ENCODE measurements at regions not wholly inside any gene's neighbourhood (a gene's known extent, or its start where the extent isn't known, plus 50 kb on each side); places are given as distances from the start of the nearest gene placed in this dataset.

DNA sequence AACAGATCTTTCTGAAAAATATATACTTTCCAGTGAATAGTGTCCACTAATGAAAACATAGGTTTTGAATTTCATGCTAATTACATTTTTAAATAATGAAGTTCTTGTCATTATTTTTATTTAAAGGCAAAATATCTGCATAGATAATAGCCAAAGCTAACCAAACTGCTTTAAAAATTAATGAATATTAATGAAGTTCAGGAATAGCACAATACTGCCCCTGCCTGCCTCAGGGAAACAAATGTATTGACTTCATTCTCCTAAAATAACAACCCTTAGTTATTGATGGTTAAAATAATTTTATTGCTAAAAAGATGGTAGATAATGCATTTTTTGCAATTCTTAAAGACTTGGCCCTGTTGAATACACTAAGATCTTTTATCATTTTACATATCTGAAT, 103.6 kb upstream of the SSBP2 start:
- Histone ChIP-seq H3K36me3 (ENCODE audit: insufficient read depth, low read length) (no peaks in the 10 kb centered on the region), H3K9me2 (replicated peaks; ENCODE audit: insufficient read depth, low read length) (no peaks in the 10 kb centered on the region), H3K9me3 (ENCODE audit: low read length) (no peaks in the 10 kb centered on the region), H3K27me3 (ENCODE audit: low read length) (no peaks in the 10 kb centered on the region), H3K4me3 (ENCODE audit: low read length) (no peak overlapping the region), H3K4me2 (ENCODE audit: low read depth, low read length, poor library complexity, severe bottlenecking) (no peak overlapping the region), H3K9ac (ENCODE audit: low read length) (no peak overlapping the region), H4K20me1 (ENCODE audit: insufficient read depth, low read depth, low read length) (no peaks in the 10 kb centered on the region), H3K4me1 (ENCODE audit: low read length) (peaks cover 32% of the 10 kb centered on the region), H2AFZ (ENCODE audit: low read length) (no peak overlapping the region), H3K27ac (ENCODE audit: low read length) (no peak overlapping the region), H3K79me2 (ENCODE audit: low read length) (no peaks in the 10 kb centered on the region)
- no peak for DNase-seq

DNA sequence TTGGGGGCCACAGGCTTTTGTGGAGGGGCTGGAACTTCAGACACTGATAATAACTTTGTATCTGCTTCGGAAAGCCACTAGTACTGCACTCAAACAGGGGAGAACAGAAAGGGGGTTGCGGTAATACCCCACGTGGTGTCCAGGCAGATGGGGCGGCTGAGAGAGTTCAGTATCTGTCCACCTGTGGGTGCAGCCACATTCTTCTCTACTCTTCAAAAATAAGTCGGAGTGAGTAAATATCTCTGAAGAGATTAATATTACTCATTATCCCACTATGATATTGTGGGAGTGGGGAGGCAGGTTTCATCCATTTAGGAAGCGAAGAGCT, 102.1 kb upstream of the SSBP2 start:
- no peaks in the 10 kb centered on the region for H3K79me2 ChIP-seq (ENCODE audit: low read length)
- H4K20me1 ChIP-seq (ENCODE audit: insufficient read depth, low read depth, low read length), result no peaks in the 10 kb centered on the region
- H2AFZ ChIP-seq (ENCODE audit: low read length), result 0 out of 2 replicates have a peak overlapping the region, but pooled peaks have one; percentile 39
- peak overlapping the region; percentile 72 for H3K4me2 ChIP-seq (ENCODE audit: low read depth, low read length, poor library complexity, severe bottlenecking)
- H3K36me3 ChIP-seq (ENCODE audit: insufficient read depth, low read length), result no peaks in the 10 kb centered on the region
- peaks cover 32% of the 10 kb centered on the region for H3K4me1 ChIP-seq (ENCODE audit: low read length)
- H3K27me3 ChIP-seq (ENCODE audit: low read length), result no peaks in the 10 kb centered on the region
- peak overlapping the region; percentile 68; the same call in 1 of the 2 replicates for H3K4me3 ChIP-seq (ENCODE audit: low read length)
- H3K27ac ChIP-seq (ENCODE audit: low read length), result no peak overlapping the region
- no peak for DNase-seq
- peak overlapping the region; percentile 71 for H3K9ac ChIP-seq (ENCODE audit: low read length)
- H3K9me2 ChIP-seq (replicated peaks; ENCODE audit: insufficient read depth, low read length), result no peaks in the 10 kb centered on the region
- H3K9me3 ChIP-seq (ENCODE audit: low read length), result no peaks in the 10 kb centered on the region

DNA sequence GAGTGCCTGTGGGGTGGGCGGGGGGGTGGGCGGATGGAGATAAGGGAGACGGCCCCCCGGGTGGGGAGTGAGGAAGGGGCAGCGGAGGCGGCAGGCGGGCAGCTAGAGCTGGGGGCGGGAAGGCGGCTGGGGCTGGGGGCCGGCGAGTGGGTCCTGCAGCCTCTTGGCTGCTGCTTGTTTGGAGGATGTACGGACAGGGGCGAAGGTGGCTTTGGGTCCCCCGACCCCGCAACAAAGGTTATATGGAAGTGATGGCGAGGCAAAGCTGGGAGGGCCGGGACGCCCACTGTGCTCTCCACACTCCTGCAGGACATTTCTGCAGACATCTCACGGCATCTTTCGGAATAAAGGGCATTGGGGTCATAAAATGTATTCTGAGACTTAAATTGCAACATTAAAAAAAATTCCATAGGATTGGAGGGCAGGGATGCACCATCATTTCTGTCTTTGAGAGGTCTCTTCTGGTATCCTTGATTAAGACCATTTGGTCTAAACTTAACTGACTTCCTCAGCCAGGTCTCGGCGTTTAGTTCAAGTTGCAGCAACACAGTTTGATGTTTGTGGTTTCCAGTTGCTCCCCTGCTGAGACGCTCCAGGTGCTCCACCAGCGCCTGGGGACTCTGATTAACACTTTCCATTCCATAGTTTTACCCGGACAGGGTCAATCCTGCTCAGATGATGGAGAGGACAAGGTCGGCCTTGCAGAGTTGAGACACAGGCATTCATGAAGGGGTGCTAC, 101.6 kb upstream of the SSBP2 start:
- no peaks in the 10 kb centered on the region for H3K9me3 ChIP-seq (ENCODE audit: low read length)
- no peaks in the 10 kb centered on the region for H4K20me1 ChIP-seq (ENCODE audit: insufficient read depth, low read depth, low read length)

DNA sequence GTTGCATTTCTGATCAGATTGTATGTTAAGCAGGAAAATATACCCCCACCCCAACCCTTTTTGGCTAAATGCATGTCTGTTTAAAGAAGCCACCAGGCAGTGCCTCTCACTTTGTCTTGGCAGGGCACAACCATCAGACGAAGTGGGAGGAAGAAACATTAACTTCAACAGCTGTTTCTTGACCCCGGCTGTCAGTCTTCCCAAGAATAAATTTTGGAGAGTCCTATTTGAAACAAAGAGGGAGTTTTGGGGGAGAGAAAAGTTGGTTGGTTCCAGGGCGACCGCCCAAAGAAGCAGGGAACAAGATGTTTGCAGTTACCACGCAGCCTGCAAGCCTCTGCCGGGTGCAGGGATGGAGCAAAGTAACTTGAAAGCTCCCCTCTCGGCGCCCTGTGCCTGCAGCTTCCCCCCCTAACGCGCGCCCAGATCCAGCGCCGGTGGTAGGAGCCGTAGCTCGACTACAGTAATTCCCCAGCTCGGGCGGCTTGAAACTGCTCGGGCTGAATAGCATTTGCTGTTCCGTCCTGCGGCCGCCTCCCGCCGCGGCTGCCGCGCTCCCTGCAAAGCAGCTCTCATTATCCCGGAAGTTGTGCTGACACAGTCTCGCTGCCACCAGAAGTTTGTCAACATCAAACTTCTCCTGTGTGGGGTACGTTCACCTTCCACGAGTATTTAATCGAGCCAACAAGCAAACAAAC, 100.7 kb upstream of the SSBP2 start:
- Histone ChIP-seq H3K9me3 (ENCODE audit: low read length) (no peaks in the 10 kb centered on the region), H3K9me2 (replicated peaks; ENCODE audit: insufficient read depth, low read length) (no peaks in the 10 kb centered on the region), H3K79me2 (ENCODE audit: low read length) (no peaks in the 10 kb centered on the region), H3K27ac (ENCODE audit: low read length) (peak overlapping the region; percentile 78), H4K20me1 (ENCODE audit: insufficient read depth, low read depth, low read length) (no peaks in the 10 kb centered on the region), H3K36me3 (ENCODE audit: insufficient read depth, low read length) (no peaks in the 10 kb centered on the region), H3K4me3 (ENCODE audit: low read length) (peak overlapping the region; percentile 70), H3K9ac (ENCODE audit: low read length) (peak overlapping the region; percentile 78), H2AFZ (ENCODE audit: low read length) (peak overlapping the region; percentile 79), H3K4me2 (ENCODE audit: low read depth, low read length, poor library complexity, severe bottlenecking) (peak overlapping the region; percentile 83), H3K4me1 (ENCODE audit: low read length) (peaks cover 30% of the 10 kb centered on the region), H3K27me3 (ENCODE audit: low read length) (no peaks in the 10 kb centered on the region)
- peak; percentile 96 for DNase-seq

More for the DNA sequence above, 101.6 kb upstream of the SSBP2 start:
- no peak overlapping the region for H3K27ac ChIP-seq (ENCODE audit: low read length)
- H3K4me1 ChIP-seq (ENCODE audit: low read length), result peaks cover 32% of the 10 kb centered on the region
- H3K27me3 ChIP-seq (ENCODE audit: low read length), result no peaks in the 10 kb centered on the region
- peak overlapping the region; percentile 83 for H3K4me2 ChIP-seq (ENCODE audit: low read depth, low read length, poor library complexity, severe bottlenecking)
- peak overlapping the region; percentile 71 for H3K9ac ChIP-seq (ENCODE audit: low read length)
- no peaks in the 10 kb centered on the region for H3K36me3 ChIP-seq (ENCODE audit: insufficient read depth, low read length)
- H3K9me2 ChIP-seq (replicated peaks; ENCODE audit: insufficient read depth, low read length), result no peaks in the 10 kb centered on the region
- H3K79me2 ChIP-seq (ENCODE audit: low read length), result no peaks in the 10 kb centered on the region
- peak; percentile 53 for DNase-seq
- H3K4me3 ChIP-seq (ENCODE audit: low read length), result peak overlapping the region; percentile 70
- H2AFZ ChIP-seq (ENCODE audit: low read length), result peak overlapping the region; percentile 39; the same call in 1 of the 2 replicates

DNA sequence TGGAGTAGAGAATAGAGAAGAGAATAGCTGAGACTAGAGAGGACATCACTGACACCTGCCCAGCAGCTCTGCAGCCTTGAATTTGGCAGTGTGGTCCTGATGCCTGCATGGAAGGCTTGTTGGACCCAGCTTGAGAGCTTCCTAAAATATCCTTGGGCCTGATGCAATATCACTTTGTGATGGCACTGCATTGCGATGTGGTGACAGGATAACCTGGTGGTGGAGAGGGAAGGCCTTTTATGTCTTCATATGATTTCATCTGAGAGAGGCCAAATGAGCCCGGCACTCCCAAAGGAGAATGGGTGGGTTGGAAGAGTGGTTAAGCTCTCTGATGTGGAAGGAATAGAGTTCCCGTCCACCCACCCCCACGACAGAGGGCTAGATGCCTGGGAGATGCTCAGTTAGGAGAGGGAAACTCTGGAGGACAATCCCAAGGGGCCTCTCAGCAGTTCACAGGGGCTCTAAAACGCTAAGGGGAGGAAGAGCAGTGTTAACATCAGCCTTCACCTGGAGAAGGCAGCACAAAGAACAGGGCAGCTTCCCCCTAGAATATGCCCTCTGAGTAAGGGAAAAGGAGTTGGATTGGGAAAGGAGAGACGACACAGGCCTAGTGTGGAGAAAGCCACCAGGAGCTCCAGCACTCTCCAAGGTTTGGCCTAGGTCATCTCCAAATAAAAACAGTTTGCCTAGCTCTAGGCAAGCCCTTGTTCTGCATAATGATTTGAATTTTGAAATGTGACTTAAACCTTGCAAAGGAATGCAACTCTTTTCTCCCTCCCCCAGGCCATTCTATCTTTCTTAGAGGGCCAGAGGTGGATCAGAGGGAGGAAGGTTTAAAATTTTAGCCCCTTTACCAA, 99.8 kb upstream of the SSBP2 start:
- H3K4me3 ChIP-seq (ENCODE audit: low read length), result peak overlapping the region; percentile 70
- H3K9me2 ChIP-seq (replicated peaks; ENCODE audit: insufficient read depth, low read length), result no peaks in the 10 kb centered on the region
- H3K79me2 ChIP-seq (ENCODE audit: low read length), result no peaks in the 10 kb centered on the region
- H2AFZ ChIP-seq (ENCODE audit: low read length), result peak overlapping the region; percentile 79
- H3K9me3 ChIP-seq (ENCODE audit: low read length), result no peaks in the 10 kb centered on the region
- peaks cover 29% of the 10 kb centered on the region for H3K4me1 ChIP-seq (ENCODE audit: low read length)
- H4K20me1 ChIP-seq (ENCODE audit: insufficient read depth, low read depth, low read length), result no peaks in the 10 kb centered on the region
- H3K27ac ChIP-seq (ENCODE audit: low read length), result no peak overlapping the region
- H3K4me2 ChIP-seq (ENCODE audit: low read depth, low read length, poor library complexity, severe bottlenecking), result peak overlapping the region; percentile 83
- H3K36me3 ChIP-seq (ENCODE audit: insufficient read depth, low read length), result no peaks in the 10 kb centered on the region
- DNase-seq, result no peak
- H3K27me3 ChIP-seq (ENCODE audit: low read length), result no peaks in the 10 kb centered on the region
- peak overlapping the region; percentile 78 for H3K9ac ChIP-seq (ENCODE audit: low read length)

DNA sequence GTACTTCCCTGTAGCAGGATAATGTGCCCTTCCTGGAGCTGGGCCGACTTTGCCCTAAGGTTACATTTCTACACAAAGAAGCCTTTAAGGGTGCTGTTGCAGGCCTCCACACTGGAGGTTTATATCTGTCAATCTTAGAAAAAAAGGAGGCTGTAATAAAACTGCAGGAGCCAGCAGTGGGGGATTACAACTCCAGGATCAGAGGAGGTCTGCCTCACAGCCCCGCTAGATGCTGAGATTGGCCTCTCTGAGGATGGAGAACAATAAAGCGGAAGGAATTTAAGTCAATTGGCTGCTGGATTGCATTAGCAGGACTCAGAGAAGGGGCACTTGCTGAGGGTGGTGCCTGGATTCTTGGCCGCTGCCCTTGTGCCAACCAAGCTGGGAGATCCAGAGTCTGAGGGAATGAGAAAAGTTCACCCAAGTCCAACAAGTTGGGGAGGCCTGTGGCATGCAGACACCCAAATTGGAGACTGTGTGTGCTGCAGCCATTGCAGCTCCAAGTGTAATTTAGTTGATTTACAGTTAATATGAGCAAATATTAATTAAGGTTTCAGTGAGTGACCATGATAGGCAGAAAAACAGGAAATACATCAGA, 99.0 kb upstream of the SSBP2 start:
- Histone ChIP-seq H3K4me2 (ENCODE audit: low read depth, low read length, poor library complexity, severe bottlenecking) (no peak overlapping the region), H3K27ac (ENCODE audit: low read length) (no peak overlapping the region)

DNA sequence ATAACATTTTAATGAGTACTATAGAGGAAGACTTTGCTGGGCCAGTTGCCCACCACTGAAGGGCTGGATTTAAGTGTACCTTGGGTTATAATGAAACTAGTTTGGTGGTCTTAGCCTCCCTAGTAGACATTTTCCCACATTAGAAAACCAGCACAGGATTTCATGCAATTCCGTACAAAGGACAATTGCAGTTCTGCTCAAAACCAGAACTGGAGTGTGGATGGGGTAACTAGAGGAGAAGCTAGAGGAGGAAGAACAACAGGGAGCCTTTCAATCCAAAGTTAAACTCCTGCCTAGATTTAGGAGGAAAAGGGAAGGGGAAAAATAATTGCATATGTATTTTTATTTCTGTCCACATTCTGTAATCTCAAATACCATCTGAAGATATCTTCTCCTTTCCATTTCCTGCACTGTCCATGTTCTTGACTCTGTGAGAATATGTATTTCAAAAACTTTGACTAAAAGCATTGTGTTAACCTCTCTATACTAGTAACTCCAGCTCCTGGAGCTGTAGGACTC, 97.5 kb upstream of the SSBP2 start:
- no peak for DNase-seq
- H3K4me2 ChIP-seq (ENCODE audit: low read depth, low read length, poor library complexity, severe bottlenecking), result no peak overlapping the region
- H3K9me2 ChIP-seq (replicated peaks; ENCODE audit: insufficient read depth, low read length), result no peaks in the 10 kb centered on the region
- no peaks in the 10 kb centered on the region for H3K79me2 ChIP-seq (ENCODE audit: low read length)
- H3K9ac ChIP-seq (ENCODE audit: low read length), result no peak overlapping the region
- peaks cover 22% of the 10 kb centered on the region for H3K4me1 ChIP-seq (ENCODE audit: low read length)
- no peak overlapping the region for H3K4me3 ChIP-seq (ENCODE audit: low read length)
- no peak overlapping the region for H3K27ac ChIP-seq (ENCODE audit: low read length)
- H2AFZ ChIP-seq (ENCODE audit: low read length), result no peak overlapping the region
- H3K9me3 ChIP-seq (ENCODE audit: low read length), result no peaks in the 10 kb centered on the region
- H3K27me3 ChIP-seq (ENCODE audit: low read length), result no peaks in the 10 kb centered on the region
- H3K36me3 ChIP-seq (ENCODE audit: insufficient read depth, low read length), result no peaks in the 10 kb centered on the region
- H4K20me1 ChIP-seq (ENCODE audit: insufficient read depth, low read depth, low read length), result no peaks in the 10 kb centered on the region

More for the DNA sequence above, 99.0 kb upstream of the SSBP2 start:
- peaks cover 28% of the 10 kb centered on the region for H3K4me1 ChIP-seq (ENCODE audit: low read length)
- no peaks in the 10 kb centered on the region for H3K27me3 ChIP-seq (ENCODE audit: low read length)
- DNase-seq, result no peak
- no peak overlapping the region for H3K9ac ChIP-seq (ENCODE audit: low read length)
- H4K20me1 ChIP-seq (ENCODE audit: insufficient read depth, low read depth, low read length), result no peaks in the 10 kb centered on the region
- no peaks in the 10 kb centered on the region for H3K9me2 ChIP-seq (replicated peaks; ENCODE audit: insufficient read depth, low read length)
- no peaks in the 10 kb centered on the region for H3K9me3 ChIP-seq (ENCODE audit: low read length)
- H3K36me3 ChIP-seq (ENCODE audit: insufficient read depth, low read length), result no peaks in the 10 kb centered on the region
- H3K79me2 ChIP-seq (ENCODE audit: low read length), result no peaks in the 10 kb centered on the region
- H2AFZ ChIP-seq (ENCODE audit: low read length), result no peak overlapping the region
- no peak overlapping the region for H3K4me3 ChIP-seq (ENCODE audit: low read length)
